T-helper 1 cell treated with Interleukin-12 subunit alpha and Interleukin-12 subunit beta and Interleukin-4 antibody, amounts not matched to agents 30 ng/mL and 1 ng/mL, for 36 hours (primary cell): ENCODE measurements at regions not wholly inside any gene's neighbourhood (a gene's known extent, or its start where the extent isn't known, plus 50 kb on each side); places are given as distances from the start of the nearest gene placed in this dataset.
"Not testable (repeated sequence)": the region's sequence is repeated elsewhere in the genome, so short reads cannot be mapped to it uniquely, and the experiment has no call there.

Source experiments
- intact Hi-C: fragments of 100-400 bp; cut with micrococcal nuclease; formaldehyde crosslinking; loops from one replicate; pipeline ENCODE4 v1.15.1; 2024

DNA sequence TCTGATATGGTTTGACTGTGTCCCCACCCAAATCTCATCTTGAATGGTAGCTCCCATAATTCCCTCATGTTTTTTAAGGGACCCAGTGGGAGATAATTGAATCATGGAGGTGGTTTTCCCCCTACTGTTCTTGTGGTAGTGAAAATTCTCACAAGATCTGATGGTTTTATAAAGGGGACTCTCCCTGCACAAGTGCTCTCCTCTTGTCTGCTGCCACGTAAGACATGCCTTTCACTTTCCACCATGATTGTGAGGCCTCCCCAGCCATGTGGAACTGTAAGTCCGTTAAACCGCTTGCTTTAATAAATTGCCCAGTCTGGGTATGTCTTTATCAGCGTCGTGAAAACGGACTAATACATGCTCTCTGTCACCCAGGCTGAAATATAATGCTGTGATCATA lies 200.9 kb upstream of the SLIT2 start:
- intact Hi-C loops, result no loop called here

DNA sequence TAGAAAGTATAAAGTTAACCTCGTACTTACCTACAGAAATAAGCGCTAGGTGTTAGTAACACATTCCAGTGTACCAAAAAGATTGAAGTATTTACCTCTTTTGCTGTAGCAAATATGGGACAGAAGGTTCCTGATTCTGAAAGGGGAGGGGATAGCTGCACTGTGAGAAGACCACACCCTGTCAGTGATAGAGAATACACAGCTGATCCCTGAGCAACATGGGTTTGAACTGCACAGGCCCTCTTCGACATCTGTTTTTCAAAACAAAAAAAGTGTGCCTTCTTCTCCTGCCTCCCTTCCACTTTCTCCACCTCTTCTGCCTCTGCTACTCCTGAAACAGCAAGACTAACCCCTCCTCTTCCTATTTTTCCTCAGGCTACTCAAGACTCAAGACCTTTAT lies 201.8 kb upstream of the SLIT2 start:
- intact Hi-C loops, result no loop called here

DNA sequence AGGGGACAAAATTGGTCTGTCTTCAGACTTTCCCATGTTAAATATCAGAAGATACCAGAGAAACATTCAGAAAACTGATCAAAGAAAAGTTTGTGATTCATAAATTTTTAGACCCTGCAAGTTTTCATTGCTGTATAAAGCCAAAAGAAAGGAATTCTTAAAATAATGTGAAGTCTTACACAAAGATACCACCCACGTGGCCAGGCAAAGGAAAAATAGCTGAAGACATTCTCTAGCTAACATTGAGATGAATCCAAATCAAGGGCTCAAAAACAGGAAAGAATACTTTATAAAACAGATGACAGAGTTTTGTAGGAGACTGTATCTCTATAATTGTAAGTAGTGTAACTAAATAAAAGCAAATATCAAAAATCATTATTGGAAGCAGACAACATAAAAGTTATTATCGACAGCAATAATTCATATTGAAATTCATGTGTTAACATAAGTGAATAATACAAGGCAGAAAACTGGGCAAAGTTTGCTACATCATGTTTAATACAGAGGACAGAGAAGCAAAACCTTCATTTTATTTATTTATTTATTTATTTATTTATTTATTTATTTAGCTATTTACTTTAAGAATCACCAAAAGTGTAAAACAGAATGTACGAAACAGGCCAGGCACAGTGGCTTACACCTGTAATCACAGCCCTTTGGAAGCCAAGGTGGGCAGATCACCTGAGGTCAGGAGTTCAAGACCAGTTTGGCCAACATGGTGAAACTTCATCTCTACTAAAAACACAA lies 204.6 kb upstream of the SLIT2 start:
- intact Hi-C loops, result no loop called here

DNA sequence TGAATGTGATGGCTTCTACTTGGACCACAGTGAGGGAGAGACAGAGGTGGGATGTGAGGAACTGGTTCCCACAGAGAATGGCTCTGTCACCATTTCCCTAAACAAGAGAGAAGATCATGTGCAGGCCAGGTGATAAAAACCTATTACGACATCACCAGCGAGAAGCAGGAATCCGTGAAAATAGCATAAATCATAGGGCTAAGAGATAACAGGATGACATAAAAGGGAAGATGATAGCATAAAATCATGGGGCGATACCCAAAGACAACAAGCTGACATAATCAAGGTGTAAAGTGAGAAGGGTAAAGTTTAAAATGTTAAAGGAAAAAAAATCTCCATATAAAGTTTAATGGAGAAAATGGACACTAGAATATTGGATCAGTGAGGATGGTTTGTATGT lies 205.5 kb upstream of the SLIT2 start:
- intact Hi-C loops, result no loop called here

DNA sequence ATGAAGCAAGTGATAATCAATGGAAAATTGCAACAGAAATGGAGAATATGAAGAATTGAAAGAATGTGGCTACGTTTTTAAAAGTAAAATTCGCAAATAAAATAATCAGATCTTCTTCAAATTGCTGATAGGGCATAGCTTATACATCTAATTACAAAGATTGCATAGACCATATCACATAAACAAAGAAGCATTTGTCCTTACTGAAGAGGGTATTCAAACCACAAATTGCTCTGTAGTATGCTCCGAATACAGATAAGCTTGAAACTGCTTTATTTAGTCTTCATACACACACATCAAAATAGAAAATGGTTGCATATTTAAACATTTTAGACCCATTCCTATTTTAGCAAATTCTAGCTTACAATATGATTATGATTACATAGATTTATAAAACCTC lies 206.7 kb upstream of the SLIT2 start:
- intact Hi-C loops, result no loop called here

GRCh38 chr4:20044502-20044911 lies 207.2 kb upstream of the SLIT2 start:
- intact Hi-C loops, result no loop called here

DNA sequence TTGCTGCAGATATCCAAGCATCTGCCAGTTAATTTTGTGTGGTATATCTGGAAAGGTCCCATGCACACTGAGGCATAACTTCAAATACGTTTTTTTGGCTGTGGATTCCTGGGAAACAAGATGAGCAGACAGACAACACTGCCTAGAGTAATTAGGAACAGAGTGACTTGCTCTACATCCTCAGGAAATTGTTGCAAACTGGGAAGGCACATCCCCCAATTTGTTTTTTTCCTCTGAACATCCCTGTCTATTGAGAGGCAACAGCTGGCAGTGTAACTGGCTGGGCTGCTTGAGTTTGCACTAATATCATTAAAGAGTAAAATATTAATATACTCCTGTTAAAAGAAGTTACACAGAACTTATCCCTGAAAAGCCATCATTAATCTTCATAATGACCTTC lies 207.7 kb upstream of the SLIT2 start:
- intact Hi-C loops, result no loop called here

DNA sequence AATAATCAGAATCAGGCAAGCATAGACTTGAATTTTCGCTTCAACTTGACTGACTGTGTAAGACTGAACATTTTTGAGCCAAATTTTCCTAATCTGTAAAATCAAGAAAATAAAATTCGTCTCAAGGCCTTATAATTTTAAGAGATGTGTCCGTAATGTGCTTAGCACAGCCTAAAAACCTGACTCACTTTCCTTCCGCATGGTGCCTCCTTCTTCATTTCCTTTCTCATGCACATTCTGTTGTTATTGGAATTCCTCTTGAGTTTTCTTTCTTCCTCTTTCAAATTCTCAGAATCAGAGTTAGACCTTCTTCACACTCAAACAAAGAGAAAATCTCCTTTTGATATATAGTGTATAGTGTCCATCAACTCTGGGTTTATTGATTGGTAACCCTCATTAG lies 208.9 kb upstream of the SLIT2 start:
- intact Hi-C loops, result no loop called here

DNA sequence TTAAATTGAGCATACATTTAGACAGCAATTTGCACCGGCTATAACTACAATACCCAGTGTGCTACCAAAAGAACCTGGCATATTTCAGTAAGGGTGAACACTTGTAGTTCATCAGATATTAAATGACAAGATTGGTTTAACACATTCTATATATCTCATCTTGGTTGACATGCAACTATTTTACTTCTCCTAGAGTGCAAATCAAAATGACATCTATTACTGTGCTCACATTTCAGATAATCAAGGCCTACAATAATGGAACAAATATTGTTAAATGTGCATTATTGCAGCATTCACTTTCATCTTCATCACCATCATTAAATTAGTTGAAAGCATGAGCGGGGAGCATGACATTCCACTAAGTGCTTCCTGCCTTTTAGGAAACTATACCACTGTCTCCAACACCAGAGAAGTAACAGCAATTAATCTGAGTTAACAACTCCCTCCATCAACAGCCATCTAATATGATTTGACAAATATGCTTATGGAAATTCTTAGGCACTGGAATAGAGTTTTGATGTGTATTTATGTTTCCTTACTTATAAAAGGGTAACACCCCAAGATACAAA lies 209.8 kb upstream of the SLIT2 start:
- intact Hi-C loops, result no loop called here

DNA sequence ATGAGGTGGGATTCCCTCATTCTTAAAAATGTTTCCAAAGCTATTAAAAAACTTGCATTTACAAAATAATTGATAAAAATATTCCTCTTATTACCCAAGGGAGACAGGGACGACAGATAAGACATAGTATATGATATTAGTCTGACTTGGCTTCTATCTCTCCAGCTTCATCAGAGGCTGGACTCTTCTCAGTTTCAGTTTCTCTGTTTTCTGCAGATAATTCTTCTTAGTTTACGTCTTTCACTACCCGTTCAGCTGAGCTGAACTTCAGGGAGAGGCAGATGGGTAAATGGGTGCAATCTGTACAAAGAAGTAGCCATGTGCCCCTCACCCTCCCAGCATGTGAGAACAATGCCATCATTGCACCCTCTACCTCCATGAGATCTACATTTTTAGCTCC lies 214.0 kb upstream of the SLIT2 start:
- intact Hi-C loops, result no loop called here

- intact Hi-C loops, result no loop called here
These were observed 221.6 kb upstream of the SLIT2 start for GRCh38 chr4:20030108-20030507.

DNA sequence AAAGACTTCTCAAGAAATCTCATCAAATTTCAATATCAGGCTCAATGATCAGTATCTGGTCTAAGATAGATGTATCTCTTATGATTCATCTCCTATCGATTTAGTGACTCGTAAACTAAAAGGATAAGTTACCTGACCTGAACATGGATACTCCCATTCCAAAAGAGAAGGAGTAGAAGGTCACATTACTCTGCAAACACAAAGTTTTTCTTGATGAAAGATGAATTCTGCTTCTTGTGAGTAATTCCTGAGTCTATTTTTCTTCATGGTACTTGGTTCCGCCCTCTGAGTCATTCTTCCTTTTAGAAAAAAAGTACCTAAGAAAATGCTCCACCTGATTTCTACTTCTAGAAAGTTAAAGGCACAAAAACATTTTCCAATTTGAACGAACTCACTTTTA lies 223.1 kb upstream of the SLIT2 start:
- intact Hi-C loops, result no loop called here

- intact Hi-C loops, result no loop called here
These were observed 225.2 kb upstream of the SLIT2 start for GRCh38 chr4:20026456-20026855.

DNA sequence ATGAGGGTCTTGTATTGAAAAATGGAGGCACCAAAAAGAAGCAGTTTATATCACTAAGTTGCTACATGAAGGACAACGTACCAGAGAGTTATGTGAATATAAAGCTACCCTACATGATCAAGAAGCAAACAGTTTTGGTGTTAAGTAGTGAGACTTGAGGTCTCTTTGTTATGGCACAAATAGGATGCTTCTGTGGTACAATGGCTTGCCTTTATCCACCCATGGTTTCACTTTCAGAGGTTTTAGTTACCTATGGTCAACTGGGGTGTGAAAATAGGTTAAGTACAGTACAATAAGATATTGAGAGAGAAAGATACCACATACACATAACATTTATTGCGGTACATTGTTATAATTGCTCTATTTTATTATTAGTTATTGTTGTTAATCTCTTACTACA lies 229.2 kb upstream of the SLIT2 start:
- intact Hi-C loops, result no loop called here

DNA sequence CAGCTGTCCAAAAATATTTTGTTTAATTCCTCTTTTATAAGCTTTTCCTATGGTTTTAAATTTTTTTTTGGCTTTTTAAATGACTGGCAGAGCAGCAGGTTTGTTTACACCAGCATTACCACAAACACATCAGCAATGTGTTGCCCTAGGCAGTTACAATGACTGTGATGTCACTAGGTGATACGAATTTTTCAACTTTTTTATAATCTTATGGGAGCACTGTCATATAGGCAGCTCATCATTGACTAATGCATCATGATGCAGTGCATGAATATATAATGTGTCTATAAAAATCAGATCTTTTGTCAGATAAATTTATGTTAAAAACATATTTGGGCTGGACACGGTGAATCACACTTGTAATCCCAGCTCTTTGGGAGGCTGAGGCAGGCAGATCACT lies 231.6 kb upstream of the SLIT2 start:
- intact Hi-C loops, result no loop called here

DNA sequence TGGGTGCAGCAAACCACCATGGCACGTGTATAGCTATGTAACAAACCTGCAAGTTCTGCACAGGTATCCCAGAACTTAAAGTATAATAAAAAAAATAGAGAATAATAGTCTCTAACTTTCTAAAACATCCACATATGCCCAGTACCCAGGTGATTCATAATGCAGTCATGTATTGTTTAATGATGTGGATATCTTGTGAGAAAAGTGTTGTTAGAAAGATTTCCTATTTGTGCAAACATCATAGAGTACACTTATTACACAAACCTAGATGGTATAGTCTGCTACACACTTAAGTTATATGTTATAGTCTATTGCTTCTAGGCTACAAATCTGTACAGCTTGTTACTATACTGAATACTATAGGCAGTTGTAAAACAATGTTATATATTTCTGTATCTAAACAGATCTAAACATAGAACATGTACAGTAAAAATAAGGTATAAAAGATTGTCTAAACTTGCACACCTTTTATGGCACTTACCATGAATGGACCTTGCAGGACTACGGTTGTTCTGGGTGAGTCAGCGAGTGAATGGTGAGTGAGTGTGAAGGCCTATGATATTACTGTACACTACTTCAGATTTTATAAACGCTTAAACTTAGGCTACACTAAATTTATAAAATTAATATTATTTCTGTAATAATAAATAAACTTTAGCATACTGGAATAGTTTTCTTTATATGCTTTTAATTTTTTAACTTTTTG lies 232.2 kb upstream of the SLIT2 start:
- intact Hi-C loops, result no loop called here

DNA sequence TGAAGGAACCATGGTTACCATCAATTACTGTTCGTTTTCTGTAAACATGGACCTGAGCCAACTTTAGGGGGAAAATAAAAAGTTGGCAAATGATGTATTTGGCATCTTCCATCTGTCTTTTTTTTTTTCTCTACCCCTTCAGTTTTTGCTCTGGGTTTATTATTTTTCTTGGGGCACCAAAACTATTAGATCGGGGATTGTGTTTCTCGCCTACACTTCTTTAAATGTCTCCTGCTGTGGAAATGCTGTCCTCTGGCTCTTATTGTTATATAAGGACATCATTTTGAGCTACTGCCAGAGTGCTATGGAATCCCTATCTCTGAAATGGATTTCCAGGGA lies 234.0 kb upstream of the SLIT2 start:
- intact Hi-C loops, result no loop called here

DNA sequence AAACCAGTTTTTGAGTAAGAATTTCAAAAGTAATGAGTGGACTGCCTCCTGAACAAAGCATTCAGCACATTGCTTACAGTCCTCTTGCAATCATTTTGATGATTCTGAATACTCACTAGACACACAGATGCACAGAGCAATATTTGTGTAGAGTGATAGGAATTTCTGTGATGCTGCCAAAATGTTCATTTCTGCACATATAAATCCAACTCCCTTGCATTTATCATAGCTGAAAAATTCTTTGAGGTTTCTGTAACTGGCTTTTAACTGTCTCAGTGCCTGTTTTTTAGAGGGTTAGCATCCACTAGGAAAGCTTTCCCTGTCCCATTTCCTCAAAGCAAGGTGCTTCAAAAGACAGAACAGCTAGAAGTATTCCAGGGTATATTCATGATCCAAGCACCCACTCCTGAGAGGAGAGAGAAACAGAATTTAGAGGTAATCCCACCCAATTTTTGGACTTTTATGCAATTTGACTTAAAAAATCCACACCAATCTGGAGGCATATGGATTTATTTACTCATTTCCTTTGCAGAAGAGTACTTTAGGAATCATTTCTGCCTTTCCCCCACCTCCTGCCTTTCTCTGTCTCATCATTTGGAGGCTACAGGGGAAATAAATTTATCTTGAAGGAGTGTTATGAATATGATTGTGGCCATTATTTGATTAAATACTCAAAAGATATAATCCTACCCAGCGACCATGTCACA lies 234.5 kb upstream of the SLIT2 start:
- intact Hi-C loops, result no loop called here

DNA sequence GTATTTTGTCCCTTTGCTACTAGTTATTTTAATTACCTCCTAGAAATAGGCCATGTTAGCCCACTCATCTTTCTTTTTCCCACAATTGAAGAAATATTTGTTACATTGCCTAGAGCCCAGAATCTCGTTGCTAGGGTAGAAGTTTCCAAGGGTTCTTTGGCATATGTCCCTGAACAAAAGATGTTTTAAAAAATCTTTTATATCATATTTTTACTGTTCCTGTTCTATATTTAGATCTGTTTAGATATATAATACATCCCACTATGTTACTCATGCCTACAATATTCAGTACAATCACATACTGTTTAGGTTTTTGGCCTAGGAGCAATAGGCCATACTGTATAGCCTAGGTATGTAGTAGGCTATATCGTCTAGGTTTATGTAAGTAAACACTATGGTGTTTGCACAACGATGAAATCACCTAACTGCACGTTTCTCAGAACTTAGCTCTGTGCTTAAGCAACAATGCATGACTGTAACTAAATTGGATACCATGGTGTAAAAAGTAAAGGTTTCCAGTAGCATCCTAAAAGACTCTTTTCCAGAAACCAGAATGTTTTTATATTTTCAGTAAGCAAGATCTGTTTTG lies 236.0 kb upstream of the SLIT2 start:
- intact Hi-C loops, result no loop called here

- intact Hi-C loops, result not testable (repeated sequence)
These were observed 247.7 kb upstream of the SLIT2 start for GRCh38 chr4:20003836-20004558.

DNA sequence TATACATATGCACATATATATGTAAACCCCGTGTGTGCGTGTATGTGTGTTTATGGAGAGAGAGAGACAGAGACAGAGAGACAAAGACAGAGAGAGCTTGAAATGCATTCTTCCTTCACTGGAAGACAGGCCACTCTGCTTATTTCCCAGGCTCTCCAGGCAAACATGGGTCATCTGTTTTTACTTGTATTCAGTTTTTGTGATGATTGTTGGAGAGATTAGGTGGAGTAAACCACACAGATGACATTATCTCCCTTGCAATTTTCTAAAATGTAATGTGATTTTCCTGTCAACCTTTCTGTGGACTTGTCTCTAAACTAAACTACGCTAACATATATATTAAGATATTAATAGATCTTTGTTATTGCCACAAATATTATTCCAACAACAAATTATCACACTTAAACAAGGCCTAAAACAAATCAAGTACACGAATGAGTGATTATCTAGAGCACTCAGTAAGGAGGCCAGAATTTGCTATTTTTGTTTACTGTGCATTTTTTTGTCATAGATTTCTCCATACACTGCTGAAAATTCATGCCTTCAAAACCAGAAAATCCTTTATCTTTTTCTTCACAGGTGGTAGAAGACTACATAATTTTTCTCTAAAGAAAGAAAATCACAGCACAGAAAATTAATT lies 251.8 kb upstream of the SLIT2 start:
- intact Hi-C loops, result no loop called here
